Hepatocyte (in vitro differentiated cells): ENCODE measurements at regions not wholly inside any gene's neighbourhood (a gene's known extent, or its start where the extent isn't known, plus 50 kb on each side); places are given as distances from the start of the nearest gene placed in this dataset.

Source experiments
- EZH2phosphoT487 ChIP-seq: fragments of 200-600 bp; sonication (generic); IDR thresholded peaks from one replicate; pipeline ENCODE4 v1.6.1; 2018; ENCODE audit warnings: antibody characterized with exemption, mild to moderate bottlenecking, low read depth, moderate library complexity; ENCODE audit not compliant: unreplicated experiment, severe bottlenecking
- TF ChIP-seq, protein P1 (sequence below): fragments of 200-600 bp; sonication (generic); IDR thresholded peaks from 2 replicates; pipeline ENCODE4 v1.5.1; 2016; ENCODE audit warnings: antibody characterized with exemption, mild to moderate bottlenecking; ENCODE audit not compliant: poor library complexity

DNA sequence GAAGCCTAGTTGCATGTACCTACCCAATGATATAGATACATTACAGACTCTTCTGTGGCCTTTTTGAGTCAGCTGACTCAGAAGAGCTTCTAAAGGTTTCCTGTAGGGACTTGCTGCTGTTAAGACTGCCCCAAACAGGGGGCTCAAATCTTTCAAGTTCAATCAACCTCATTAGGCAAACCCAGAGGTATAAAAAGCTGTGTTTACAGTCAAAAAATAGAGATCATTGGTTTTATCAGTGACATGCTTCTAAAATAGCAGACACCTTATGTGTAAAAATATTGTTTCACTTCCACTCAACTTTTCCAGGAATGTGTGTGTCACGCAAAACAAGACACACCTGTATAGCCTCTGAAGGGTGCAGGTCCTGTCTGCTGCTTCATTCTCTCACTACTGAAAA lies 624.3 kb upstream of the FANCL start:
- TF ChIP-seq, protein P1, sequence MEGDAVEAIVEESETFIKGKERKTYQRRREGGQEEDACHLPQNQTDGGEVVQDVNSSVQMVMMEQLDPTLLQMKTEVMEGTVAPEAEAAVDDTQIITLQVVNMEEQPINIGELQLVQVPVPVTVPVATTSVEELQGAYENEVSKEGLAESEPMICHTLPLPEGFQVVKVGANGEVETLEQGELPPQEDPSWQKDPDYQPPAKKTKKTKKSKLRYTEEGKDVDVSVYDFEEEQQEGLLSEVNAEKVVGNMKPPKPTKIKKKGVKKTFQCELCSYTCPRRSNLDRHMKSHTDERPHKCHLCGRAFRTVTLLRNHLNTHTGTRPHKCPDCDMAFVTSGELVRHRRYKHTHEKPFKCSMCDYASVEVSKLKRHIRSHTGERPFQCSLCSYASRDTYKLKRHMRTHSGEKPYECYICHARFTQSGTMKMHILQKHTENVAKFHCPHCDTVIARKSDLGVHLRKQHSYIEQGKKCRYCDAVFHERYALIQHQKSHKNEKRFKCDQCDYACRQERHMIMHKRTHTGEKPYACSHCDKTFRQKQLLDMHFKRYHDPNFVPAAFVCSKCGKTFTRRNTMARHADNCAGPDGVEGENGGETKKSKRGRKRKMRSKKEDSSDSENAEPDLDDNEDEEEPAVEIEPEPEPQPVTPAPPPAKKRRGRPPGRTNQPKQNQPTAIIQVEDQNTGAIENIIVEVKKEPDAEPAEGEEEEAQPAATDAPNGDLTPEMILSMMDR = no peak
- TF ChIP-seq EZH2phosphoT487 = no peak
